CD14-positive monocyte (primary cell): ENCODE measurements at regions not wholly inside any gene's neighbourhood (a gene's known extent, or its start where the extent isn't known, plus 50 kb on each side); places are given as distances from the start of the nearest gene placed in this dataset.

Source experiments
- DNase-seq, 3 donors: peaks; one replicate each; pipeline ENCODE4 v3.0.0-alpha.2; 2011 to 2022
- H2AFZ ChIP-seq: 2 replicates; pipeline ENCODE4 v1.6.0; 2012; ENCODE audit warnings: mild to moderate bottlenecking, low read depth, low read length, inconsistent platforms; ENCODE audit not compliant: insufficient read depth, poor library complexity, severe bottlenecking
- H3K27ac ChIP-seq, 2 donors: 1 replicate in 1 of 2; 2 replicates in 1 of 2; pipeline ENCODE4 v1.5.1; 2012 to 2013; ENCODE audit warnings: low read length in 2 of 2, control low read depth in 1 of 2, inconsistent platforms in 1 of 2, low read depth in 1 of 2, mild to moderate bottlenecking in 1 of 2
- H3K27me3 ChIP-seq, 2 donors: one replicate each; pipeline versions ENCODE4 v1.6.0 to v1.6.1; 2011 to 2013; ENCODE audit warnings: low read length in 2 of 2; ENCODE audit not compliant: control insufficient read depth in 2 of 2, insufficient read depth in 2 of 2
- H3K36me3 ChIP-seq, 2 donors: replicated peaks in 1 of 2; 1 replicate in 1 of 2; 2 replicates in 1 of 2; pipeline versions ENCODE4 v1.5.1 to v1.6.1; 2012 to 2013; ENCODE audit warnings: low read length in 2 of 2, control low read depth in 1 of 2, inconsistent platforms in 1 of 2, mild to moderate bottlenecking in 1 of 2; ENCODE audit not compliant: insufficient read depth in 2 of 2, control insufficient read depth in 1 of 2
- H3K4me1 ChIP-seq, 2 donors: 1 replicate in 1 of 2; 2 replicates in 1 of 2; pipeline versions ENCODE4 v1.5.1 to v1.6.1; 2012 to 2013; ENCODE audit warnings: low read length in 2 of 2, control low read depth in 1 of 2, inconsistent platforms in 1 of 2, mild to moderate bottlenecking in 1 of 2, moderate library complexity in 1 of 2; ENCODE audit not compliant: insufficient read depth in 2 of 2, control insufficient read depth in 1 of 2
- H3K4me2 ChIP-seq: replicated peaks from 2 replicates; pipeline ENCODE3; 2012; ENCODE audit warnings: low read length, moderate library complexity, mild to moderate bottlenecking; ENCODE audit not compliant: poor library complexity, severe bottlenecking; ENCODE audit errors: extremely low read depth
- H3K4me3 ChIP-seq, 3 experiments: fragments of 200-600 bp in 1 of 3; sonication (generic) in 1 of 3; replicated peaks in 1 of 3; 1 replicate in 2 of 3; 2 replicates in 1 of 3; pipeline ENCODE4 v1.5.1; 2011 to 2013; ENCODE audit warnings: low read length in 3 of 3, mild to moderate bottlenecking in 3 of 3, control low read depth in 2 of 3, low read depth in 2 of 3, inconsistent platforms in 1 of 3, moderate library complexity in 1 of 3
- H3K79me2 ChIP-seq: 2 replicates; pipeline ENCODE4 v1.6.0; 2012; ENCODE audit warnings: mild to moderate bottlenecking, control low read depth, inconsistent platforms, low read length, moderate library complexity; ENCODE audit not compliant: insufficient read depth
- H3K9ac ChIP-seq: 2 replicates; pipeline ENCODE4 v1.6.0; 2017; ENCODE audit warnings: low read length, mild to moderate bottlenecking; ENCODE audit not compliant: insufficient read depth, poor library complexity, severe bottlenecking
- H3K9me3 ChIP-seq, 2 donors: replicated peaks in 1 of 2; 1 replicate in 1 of 2; 2 replicates in 1 of 2; pipeline versions ENCODE4 v1.5.1 to v1.6.1; 2012 to 2013; ENCODE audit warnings: low read length in 2 of 2, control low read depth in 1 of 2; ENCODE audit not compliant: control insufficient read depth in 1 of 2, insufficient read depth in 1 of 2
- H4K20me1 ChIP-seq: 2 replicates; pipeline ENCODE4 v1.6.0; 2012; ENCODE audit warnings: mild to moderate bottlenecking, low read length, control low read depth, moderate library complexity; ENCODE audit not compliant: insufficient read depth
- H3K27ac Mint-ChIP-seq, 7 donors: one replicate each; pipeline ENCODE4 v1.8.0; 2020; ENCODE audit warnings: mild to moderate bottlenecking in 7 of 7, mixed read lengths in 7 of 7, moderate library complexity in 6 of 7, inconsistent platforms in 2 of 7
- H3K27me3 Mint-ChIP-seq, 3 donors: one replicate each; pipeline ENCODE4 v1.8.0; 2021 to 2022; ENCODE audit warnings: low read depth in 3 of 3, mild to moderate bottlenecking in 3 of 3, mixed read lengths in 3 of 3, moderate library complexity in 3 of 3, inconsistent platforms in 1 of 3
- H3K36me3 Mint-ChIP-seq, 2 donors: one replicate each; pipeline ENCODE4 v1.8.0; 2020; ENCODE audit warnings: mixed read lengths in 2 of 2, inconsistent platforms in 1 of 2, mild to moderate bottlenecking in 1 of 2
- H3K4me1 Mint-ChIP-seq: one replicate; pipeline ENCODE4 v1.8.0; 2020; ENCODE audit warnings: mild to moderate bottlenecking, mixed read lengths
- H3K4me3 Mint-ChIP-seq, 2 donors: one replicate each; pipeline ENCODE4 v1.8.0; 2020; ENCODE audit warnings: mild to moderate bottlenecking in 2 of 2, mixed read lengths in 2 of 2, moderate library complexity in 1 of 2
- H3K9me3 Mint-ChIP-seq, 7 donors: one replicate each; pipeline ENCODE4 v1.8.0; 2020 to 2022; ENCODE audit warnings: mixed read lengths in 7 of 7, mild to moderate bottlenecking in 6 of 7, moderate library complexity in 6 of 7, inconsistent platforms in 2 of 7
- WGBS: methylation state at CpG from one replicate; pipeline ENCODE4 v1.1.5; 2013; ENCODE audit warnings: missing lambda C conversion rate; ENCODE audit not compliant: insufficient coverage; 5-methylcytosine and 5-hydroxymethylcytosine counted together
- intact Hi-C, 2 donors: fragments of 100-400 bp; cut with micrococcal nuclease; formaldehyde crosslinking; loops; one replicate each; pipeline versions ENCODE4 v1.15.0 to v1.15.1; 2023
- TF ChIP-seq, protein P1 (sequence below): fragments of 200-600 bp; IDR thresholded peaks from one replicate; pipeline ENCODE4 v1.8.0; 2022; ENCODE audit warnings: antibody characterized with exemption, mild to moderate bottlenecking

GRCh38 chr11:92892802-92893684 is 76.4 kb upstream of the MTNR1B start:
- H3K79me2 ChIP-seq = no peaks in the 10 kb centered on the region
- H3K36me3 ChIP-seq = no peaks in the 10 kb centered on the region
- no peaks in the 10 kb centered on the region for H4K20me1 ChIP-seq
- Mint-ChIP-seq H3K27ac (no peak overlapping the region), H3K4me1 (no peaks in the 10 kb centered on the region), H3K27me3 (peaks cover 0 to 1% (median 0%) of the 10 kb centered on the region in 3 donors), H3K4me3 (no peak overlapping the region), H3K36me3 (no peaks in the 10 kb centered on the region), H3K9me3 (peaks cover 0 to 5% (median 0%) of the 10 kb centered on the region in 7 donors)
- WGBS = no CpG with 5 or more reads among the region's 4 CpGs
- no peak overlapping the region for H2AFZ ChIP-seq
- intact Hi-C loops = no loop called here
- H3K4me2 ChIP-seq = no peak overlapping the region
- DNase-seq = no peak
- H3K9me3 ChIP-seq = no peaks in the 10 kb centered on the region
- H3K4me3 ChIP-seq = no peak overlapping the region
- no peak overlapping the region for H3K27ac ChIP-seq
- H3K27me3 ChIP-seq = no peaks in the 10 kb centered on the region
- H3K4me1 ChIP-seq = no peaks in the 10 kb centered on the region
- H3K9ac ChIP-seq = no peak overlapping the region
- TF ChIP-seq, protein P1, sequence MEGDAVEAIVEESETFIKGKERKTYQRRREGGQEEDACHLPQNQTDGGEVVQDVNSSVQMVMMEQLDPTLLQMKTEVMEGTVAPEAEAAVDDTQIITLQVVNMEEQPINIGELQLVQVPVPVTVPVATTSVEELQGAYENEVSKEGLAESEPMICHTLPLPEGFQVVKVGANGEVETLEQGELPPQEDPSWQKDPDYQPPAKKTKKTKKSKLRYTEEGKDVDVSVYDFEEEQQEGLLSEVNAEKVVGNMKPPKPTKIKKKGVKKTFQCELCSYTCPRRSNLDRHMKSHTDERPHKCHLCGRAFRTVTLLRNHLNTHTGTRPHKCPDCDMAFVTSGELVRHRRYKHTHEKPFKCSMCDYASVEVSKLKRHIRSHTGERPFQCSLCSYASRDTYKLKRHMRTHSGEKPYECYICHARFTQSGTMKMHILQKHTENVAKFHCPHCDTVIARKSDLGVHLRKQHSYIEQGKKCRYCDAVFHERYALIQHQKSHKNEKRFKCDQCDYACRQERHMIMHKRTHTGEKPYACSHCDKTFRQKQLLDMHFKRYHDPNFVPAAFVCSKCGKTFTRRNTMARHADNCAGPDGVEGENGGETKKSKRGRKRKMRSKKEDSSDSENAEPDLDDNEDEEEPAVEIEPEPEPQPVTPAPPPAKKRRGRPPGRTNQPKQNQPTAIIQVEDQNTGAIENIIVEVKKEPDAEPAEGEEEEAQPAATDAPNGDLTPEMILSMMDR = no peak

- DNase-seq = no peak
- H3K4me1 Mint-ChIP-seq = no peaks in the 10 kb centered on the region
- no peaks in the 10 kb centered on the region for H3K4me1 ChIP-seq
- no peak overlapping the region for H3K4me2 ChIP-seq
- H3K4me3 Mint-ChIP-seq = no peak overlapping the region
- H3K27ac Mint-ChIP-seq = no peak overlapping the region
- H3K27me3 Mint-ChIP-seq = peaks cover 0 to 1% (median 0%) of the 10 kb centered on the region in 3 donors
- H3K4me3 ChIP-seq = no peak overlapping the region
- H3K27me3 ChIP-seq = no peaks in the 10 kb centered on the region
- H2AFZ ChIP-seq = no peak overlapping the region
- no peak overlapping the region for H3K27ac ChIP-seq
- H3K79me2 ChIP-seq = no peaks in the 10 kb centered on the region
- H3K9me3 ChIP-seq = no peaks in the 10 kb centered on the region
- WGBS = no CpG with 5 or more reads among the region's 3 CpGs
- H4K20me1 ChIP-seq = no peaks in the 10 kb centered on the region
- no peaks in the 10 kb centered on the region for H3K36me3 Mint-ChIP-seq
- intact Hi-C loops = no loop called here
- H3K9ac ChIP-seq = no peak overlapping the region
- H3K36me3 ChIP-seq = no peaks in the 10 kb centered on the region
- TF ChIP-seq, protein P1 = no peak
- peaks cover 0 to 5% (median 0%) of the 10 kb centered on the region in 7 donors for H3K9me3 Mint-ChIP-seq
These were observed 75.3 kb upstream of the MTNR1B start for GRCh38 chr11:92894197-92894596.
